Heart left ventricle (tissue), 16 donors: ENCODE measurements at regions not wholly inside any gene's neighbourhood (a gene's known extent, or its start where the extent isn't known, plus 50 kb on each side); places are given as distances from the start of the nearest gene placed in this dataset.
"Not testable (repeated sequence)": the region's sequence is repeated elsewhere in the genome, so short reads cannot be mapped to it uniquely, and the experiment has no call there.

Experiments used
- ATAC-seq, 4 donors: fragments of 200-7000 bp; cut with Tn5 transposase; one replicate each; pipeline ENCODE4 v1.9.1; 2020 to 2022; ENCODE audit warnings: moderate library complexity in 4 of 4, mild to moderate bottlenecking in 3 of 4, moderate number of reproducible peaks in 1 of 4
- DNase-seq, 5 donors: peaks; one replicate each; pipeline ENCODE4 v3.0.0-alpha.2; 2020
- H3K27ac ChIP-seq, 12 donors: fragments of 200-600 bp; sonication (generic) in 4 of 12; one replicate each; pipeline versions ENCODE4 v1.5.0 to v1.8.0; 2016 to 2022; ENCODE audit warnings: mild to moderate bottlenecking in 2 of 12
- H3K27me3 ChIP-seq, 9 donors: fragments of 200-600 bp; sonication (generic) in 2 of 9; one replicate each; pipeline versions ENCODE4 v1.5.1 to v1.8.0; 2016 to 2022; ENCODE audit warnings: mild to moderate bottlenecking in 3 of 9
- H3K36me3 ChIP-seq, 9 donors: fragments of 200-600 bp; sonication (generic) in 2 of 9; one replicate each; pipeline versions ENCODE4 v1.5.0 to v1.8.0; 2018 to 2022; ENCODE audit warnings: mild to moderate bottlenecking in 2 of 9
- H3K4me1 ChIP-seq, 12 donors: fragments of 200-600 bp; sonication (generic) in 4 of 12; one replicate each; pipeline versions ENCODE4 v1.5.0 to v1.8.0; 2016 to 2022; ENCODE audit warnings: mild to moderate bottlenecking in 3 of 12
- H3K4me3 ChIP-seq, 12 donors: fragments of 200-600 bp; sonication (generic) in 4 of 12; one replicate each; pipeline versions ENCODE4 v1.5.0 to v1.8.0; 2017 to 2022; ENCODE audit warnings: mild to moderate bottlenecking in 9 of 12, moderate library complexity in 4 of 12
- H3K9me3 ChIP-seq, 12 donors: fragments of 200-600 bp; sonication (generic) in 4 of 12; one replicate each; pipeline versions ENCODE4 v1.5.0 to v1.8.0; 2016 to 2022; ENCODE audit warnings: mild to moderate bottlenecking in 1 of 12
- CTCF ChIP-seq, 12 donors: fragments of 200-600 bp; sonication (generic) in 4 of 12; IDR thresholded peaks; one replicate each; pipeline versions ENCODE4 v1.5.0 to v1.8.0; 2018 to 2022; ENCODE audit warnings: antibody characterized with exemption in 12 of 12, mild to moderate bottlenecking in 5 of 12
- POLR2A ChIP-seq, 2 donors: fragments of 450-650 bp; IDR thresholded peaks; one replicate each; pipeline ENCODE4 v1.6.1; 2017; ENCODE audit warnings: antibody characterized with exemption in 2 of 2, mild to moderate bottlenecking in 2 of 2, moderate library complexity in 2 of 2
- WGBS, 4 donors: extraction: QIAGEN DNeasy Blood & Tissue Kit in 2 of 4; methylation state at CpG; one replicate each; pipeline versions ENCODE4 v1.1.5 to v1.1.7; 2013 to 2018; 5-methylcytosine and 5-hydroxymethylcytosine counted together
- intact Hi-C, 10 donors: fragments of 100-400 bp; cut with DNase I; formaldehyde crosslinking; loops; one replicate each; pipeline versions ENCODE4 v1.11.1 to v1.14.2; 2022
- donor health status: ischemic (EF 13 %, LVEDD 7.1; RV severe dilation, severe dysfunction).
- donor health status: healthy with polysubstance abuse.
- donor health status: DM: no; HTN: yes; CAD: no.
- donor health status: DM: no; HTN: no; CAD: no.
- donor health status: ischemic (EF 25% LVEDD 6.9; RV normal size, moderate dysfunction).
- donor health status: ischemic (EF 25% LVEDD 5.7; RV mildly dilated, moderate dysfunction).
- donor health status: healthy.
- donor health status: DM: yes; HTN: yes; CAD: no.
- donor health status: ischemic (EF 35%, LVEDD 5.7; RV mildly dilated, moderate dysfunction).
- donor health status: nonischemic (EF 11% LVEDD 7.7; RV severe dilation, severe dysfunction).
- donor health status: DM: yes; HTN: yes; CAD: no.
- donor health status: PGD.
- donor health status: ischemic (EF 29% LVEDD 5.4; RV normal size, mild dysfunction).
- donor health status: nonischemic (EF 23%, LVEDD 6.1; RV moderate dilation, normal function).

GRCh38 chr6:14597090-14597489, 479.5 kb downstream of the CD83 start:
- H3K4me1 ChIP-seq = peaks cover 0 to 4% (median 0%) of the 10 kb centered on the region in 12 donors
- H3K27ac ChIP-seq = no peak overlapping the region
- no peaks in the 10 kb centered on the region for H3K36me3 ChIP-seq
- no peak for TF ChIP-seq POLR2A (IDR thresholded peaks at IDR 0.05)
- TF ChIP-seq CTCF (IDR thresholded peaks at IDR 0.05) = no peak
- DNase-seq = no peak
- no peaks in the 10 kb centered on the region for H3K9me3 ChIP-seq
- ATAC-seq = no peak
- 68 to 70% (median 69%) methylated on average over 4 of the region's 4 CpGs for WGBS, 4 donors
- H3K27me3 ChIP-seq = no peaks in the 10 kb centered on the region
- intact Hi-C loops = no loop called here
- H3K4me3 ChIP-seq = no peak overlapping the region

DNA sequence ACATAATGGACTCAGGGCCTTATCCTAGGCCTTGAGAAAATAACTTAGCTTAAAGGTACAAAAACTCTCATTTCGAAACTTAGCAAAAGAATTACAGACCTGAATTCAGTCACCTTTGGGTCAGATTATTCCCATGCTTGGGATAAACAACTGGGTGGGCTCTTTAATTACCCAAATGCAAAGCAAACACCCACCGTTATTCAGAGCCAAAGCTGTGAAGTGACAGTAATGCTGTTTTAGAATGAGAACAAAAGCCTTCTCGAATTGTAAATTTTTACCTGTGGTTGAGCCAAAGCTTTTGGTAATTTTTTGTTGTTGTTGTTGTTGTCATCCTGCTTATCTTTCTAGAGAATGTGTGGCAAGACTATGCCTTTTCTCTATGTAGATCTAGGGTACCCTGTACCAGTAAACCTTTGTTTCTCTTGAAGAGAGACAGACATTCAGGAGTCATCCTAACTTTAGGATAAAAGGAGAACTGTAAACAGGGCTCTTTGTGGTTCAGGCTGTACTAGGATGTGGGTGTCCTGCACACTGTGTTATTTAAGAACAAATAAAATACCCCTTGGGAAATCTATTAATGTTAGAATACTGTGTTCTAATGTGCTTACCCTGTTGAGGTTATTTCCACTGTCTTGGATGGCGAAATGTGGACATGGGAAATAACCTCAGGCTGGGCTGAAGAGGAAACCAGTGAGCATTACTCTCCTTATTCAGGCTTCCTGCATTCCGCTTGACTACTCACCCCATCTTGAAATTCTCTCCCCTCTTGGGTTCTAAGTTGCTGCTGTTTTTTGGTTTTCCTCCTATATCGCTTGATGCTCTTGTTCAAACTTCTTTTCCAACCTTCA, 480.7 kb downstream of the CD83 start:
- Histone ChIP-seq H3K9me3 (no peaks in the 10 kb centered on the region), H3K27ac (no peak overlapping the region), H3K4me1 (peaks cover 0 to 4% (median 0%) of the 10 kb centered on the region in 12 donors), H3K36me3 (no peaks in the 10 kb centered on the region), H3K27me3 (no peaks in the 10 kb centered on the region), H3K4me3 (no peak overlapping the region)
- intact Hi-C loops = no loop called here
- WGBS, 4 donors = 76 to 91% (median 88%) methylated on average over 6 of the region's 6 CpGs
- DNase-seq = no peak
- TF ChIP-seq POLR2A (IDR thresholded peaks at IDR 0.05) (no peak), CTCF (IDR thresholded peaks at IDR 0.05) (no peak)
- no peak for ATAC-seq

- WGBS, 4 donors = 95 to 96% (median 96%) methylated on average over 8 of the region's 8 CpGs
- H3K9me3 ChIP-seq = not testable (repeated sequence)
Observed at GRCh38 chr6:14600306-14600705, 482.7 kb downstream of the CD83 start.

GRCh38 chr6:14601490-14601889, 483.9 kb downstream of the CD83 start:
- WGBS, 4 donors = 76 to 93% (median 79%) methylated on average over 3 to 7 of the region's 7 CpGs
- Histone ChIP-seq H3K36me3 (no peaks in the 10 kb centered on the region), H3K4me1 (peaks cover 0 to 4% (median 0%) of the 10 kb centered on the region in 12 donors), H3K9me3 (no peaks in the 10 kb centered on the region), H3K27me3 (no peaks in the 10 kb centered on the region), H3K27ac (no peak overlapping the region), H3K4me3 (no peak overlapping the region)
- DNase-seq (no peak), ATAC-seq (no peak)
- intact Hi-C loops = no loop called here
- no peak for TF ChIP-seq POLR2A (IDR thresholded peaks at IDR 0.05)
- TF ChIP-seq CTCF (IDR thresholded peaks at IDR 0.05) = no peak

More at GRCh38 chr6:14600306-14600705, 482.7 kb downstream of the CD83 start:
- H3K27ac ChIP-seq, H3K4me3 ChIP-seq, H3K36me3 ChIP-seq, H3K4me1 ChIP-seq, ATAC-seq, intact Hi-C loops, H3K27me3 ChIP-seq, DNase-seq: not testable (repeated sequence)
